H1 (cell line): ENCODE measurements at regions not wholly inside any gene's neighbourhood (a gene's known extent, or its start where the extent isn't known, plus 50 kb on each side); places are given as distances from the start of the nearest gene placed in this dataset.

ENCODE experiments used
- CTCF ChIA-PET: fragments of 300-600 bp; sonication (Branson Sonifier 250); formaldehyde crosslinking; loops from one replicate; lab custom pipeline; 2021; ENCODE audit not compliant: partially characterized antibody; lab: Charles Lee
- POLR2A ChIA-PET: fragments of 300-600 bp; sonication (Branson Sonifier 250); formaldehyde crosslinking; loops from one replicate; lab custom pipeline; 2021; ENCODE audit warnings: inconsistent platforms; ENCODE audit not compliant: partially characterized antibody; lab: Charles Lee
- DNase-seq, 2 experiments: peaks; one replicate each; pipeline versions ENCODE4 v3.0.0 to v3.0.0-alpha.2; 2010 to 2022; ENCODE audit warnings: low spot score in 2 of 2, low read depth in 1 of 2, mixed read lengths in 1 of 2
- FAIRE-seq: peaks from 2 replicates; lab custom pipeline; 2011; peaks lifted over from hg19 to GRCh38; lab: Jason Lieb, UNC
- H2AFZ ChIP-seq: 2 replicates; pipeline ENCODE4 v1.8.1; 2012; ENCODE audit warnings: low read length, inconsistent platforms
- H2AK5ac ChIP-seq: 2 replicates; pipeline ENCODE4 v1.6.1; 2013; ENCODE audit warnings: low read depth, low read length
- H2BK120ac ChIP-seq: replicated peaks from 2 replicates; pipeline ENCODE3; 2013; ENCODE audit warnings: low read depth, low read length, inconsistent platforms
- H2BK12ac ChIP-seq: 2 replicates; pipeline ENCODE4 v1.6.1; 2013; ENCODE audit warnings: low read depth, low read length
- H2BK15ac ChIP-seq: 2 replicates; pipeline ENCODE4 v1.6.1; 2013; ENCODE audit warnings: low read length
- H2BK20ac ChIP-seq: 2 replicates; pipeline ENCODE4 v1.6.1; 2013; ENCODE audit warnings: low read length
- H2BK5ac ChIP-seq: 2 replicates; pipeline ENCODE4 v1.6.1; 2013; ENCODE audit warnings: low read depth, low read length
- H3K14ac ChIP-seq: 2 replicates; pipeline ENCODE4 v1.6.1; 2013; ENCODE audit warnings: inconsistent platforms; ENCODE audit not compliant: insufficient read length
- H3K18ac ChIP-seq: 2 replicates; pipeline ENCODE4 v1.6.1; 2013; ENCODE audit warnings: low read length; ENCODE audit errors: extremely low read depth
- H3K23ac ChIP-seq: 2 replicates; pipeline ENCODE4 v1.6.1; 2013; ENCODE audit warnings: inconsistent platforms; ENCODE audit not compliant: insufficient read length
- H3K23me2 ChIP-seq: 2 replicates; pipeline ENCODE4 v1.6.1; 2013; ENCODE audit warnings: low read depth, low read length
- H3K27ac ChIP-seq: 2 replicates; pipeline ENCODE4 v1.6.1; 2011; ENCODE audit warnings: low read depth, low read length, inconsistent platforms
- H3K27me3 ChIP-seq, 4 experiments: replicated peaks in 1 of 4; 1 replicate in 1 of 4; 2 replicates in 3 of 4; pipeline versions ENCODE4 v1.6.1 to v1.8.1; 2011 to 2013; ENCODE audit warnings: low read length in 3 of 4, mild to moderate bottlenecking in 3 of 4, inconsistent platforms in 2 of 4, mixed read lengths in 2 of 4, moderate library complexity in 1 of 4; ENCODE audit not compliant: control insufficient read depth in 3 of 4, insufficient read depth in 3 of 4; ENCODE audit errors: extremely low read depth in 1 of 4
- H3K36me3 ChIP-seq, 4 experiments: 2 replicates each; pipeline versions ENCODE4 v1.6.1 to v1.8.1; 2011 to 2013; ENCODE audit warnings: mild to moderate bottlenecking in 4 of 4, low read length in 3 of 4, moderate library complexity in 2 of 4, control low read depth in 1 of 4, inconsistent platforms in 1 of 4; ENCODE audit not compliant: insufficient read depth in 4 of 4, control insufficient read depth in 2 of 4
- H3K4ac ChIP-seq: replicated peaks from 2 replicates; pipeline ENCODE3; 2013; ENCODE audit warnings: low read length, low read depth, mixed read lengths, inconsistent platforms; ENCODE audit not compliant: insufficient read length
- H3K4me1 ChIP-seq, 4 experiments: replicated peaks in 1 of 4; 1 replicate in 1 of 4; 2 replicates in 3 of 4; pipeline versions ENCODE4 v1.6.1 to v1.8.1; 2011 to 2013; ENCODE audit warnings: low read length in 3 of 4, inconsistent platforms in 2 of 4, mixed read lengths in 1 of 4; ENCODE audit not compliant: insufficient read depth in 4 of 4, control insufficient read depth in 3 of 4
- H3K4me2 ChIP-seq, 2 experiments: 2 replicates each; pipeline versions ENCODE4 v1.6.1 to v1.8.1; 2011 to 2013; ENCODE audit warnings: low read depth in 2 of 2, low read length in 2 of 2, control low read depth in 1 of 2, inconsistent platforms in 1 of 2, mild to moderate bottlenecking in 1 of 2; ENCODE audit not compliant: insufficient read depth in 1 of 2
- H3K4me3 ChIP-seq, 4 experiments: fragments of 200-600, 300-600 bp in 1 of 4; sonication (generic), shearing (Covaris generic), sonication (Bioruptor Twin) in 1 of 4; 2 replicates each; pipeline versions ENCODE4 v1.5.1 to v1.8.1; 2011 to 2016; ENCODE audit warnings: low read length in 4 of 4, low read depth in 3 of 4, control low read depth in 2 of 4, inconsistent platforms in 2 of 4, mild to moderate bottlenecking in 2 of 4, mixed read lengths in 1 of 4, moderate library complexity in 1 of 4; ENCODE audit not compliant: insufficient read depth in 2 of 4; ENCODE audit errors: extremely low read depth in 1 of 4
- H3K56ac ChIP-seq: replicated peaks from 2 replicates; pipeline ENCODE3; 2013; ENCODE audit warnings: low read depth, mild to moderate bottlenecking, mixed read lengths, low read length, inconsistent platforms; ENCODE audit not compliant: insufficient read length
- H3K79me1 ChIP-seq: 2 replicates; pipeline ENCODE4 v1.6.1; 2013; ENCODE audit warnings: low read depth, low read length, control low read depth
- H3K79me2 ChIP-seq, 2 experiments: 2 replicates each; pipeline versions ENCODE4 v1.6.1 to v1.8.1; 2012 to 2013; ENCODE audit warnings: low read length in 2 of 2, mild to moderate bottlenecking in 2 of 2, inconsistent platforms in 1 of 2; ENCODE audit not compliant: insufficient read depth in 2 of 2, control insufficient read depth in 1 of 2
- H3K9ac ChIP-seq, 4 experiments: replicated peaks in 1 of 4; 1 replicate in 1 of 4; 2 replicates in 3 of 4; pipeline versions ENCODE4 v1.6.1 to v1.8.1; 2011 to 2013; ENCODE audit warnings: low read depth in 3 of 4, low read length in 3 of 4, control low read depth in 2 of 4, mild to moderate bottlenecking in 2 of 4, moderate library complexity in 2 of 4, inconsistent platforms in 1 of 4; ENCODE audit errors: extremely low read depth in 1 of 4
- H3K9me3 ChIP-seq, 2 experiments: 2 replicates each; pipeline versions ENCODE4 v1.6.1 to v1.8.1; 2012 to 2013; ENCODE audit warnings: mild to moderate bottlenecking in 2 of 2, moderate library complexity in 2 of 2, control low read depth in 1 of 2, inconsistent platforms in 1 of 2, low read depth in 1 of 2, low read length in 1 of 2, mixed read lengths in 1 of 2; ENCODE audit not compliant: insufficient read depth in 2 of 2
- H4K20me1 ChIP-seq, 2 experiments: replicated peaks in 1 of 2; 2 replicates each; pipeline versions ENCODE3 to v1.8.1; 2011 to 2013; ENCODE audit warnings: inconsistent platforms in 2 of 2, low read length in 2 of 2, mild to moderate bottlenecking in 1 of 2; ENCODE audit not compliant: insufficient read depth in 2 of 2, control insufficient read depth in 1 of 2
- H4K5ac ChIP-seq: 2 replicates; pipeline ENCODE4 v1.6.1; 2013; ENCODE audit warnings: low read length, low read depth, mixed read lengths, inconsistent platforms; ENCODE audit not compliant: insufficient read length
- H4K8ac ChIP-seq: 2 replicates; pipeline ENCODE4 v1.8.0; 2013; ENCODE audit warnings: mild to moderate bottlenecking, moderate library complexity, low read length, inconsistent platforms; ENCODE audit not compliant: insufficient read depth; ENCODE audit errors: extremely low read depth
- H4K91ac ChIP-seq: replicated peaks from 2 replicates; pipeline ENCODE3; 2013; ENCODE audit warnings: low read length, mixed read lengths, inconsistent platforms; ENCODE audit not compliant: insufficient read length
- ASH2L ChIP-seq: fragments of 200-600, 300-600 bp; sonication (generic); IDR thresholded peaks from one replicate; pipeline ENCODE4 v1.7.1; 2017; ENCODE audit warnings: low read length
- CTBP2 ChIP-seq: IDR thresholded peaks from 2 replicates; pipeline ENCODE4 v1.7.0; 2011; ENCODE audit warnings: borderline replicate concordance, mild to moderate bottlenecking, moderate library complexity, mixed read lengths, low read length; ENCODE audit not compliant: insufficient read depth, insufficient read length
- GABPA ChIP-seq: IDR thresholded peaks from 2 replicates; pipeline ENCODE4 v1.6.1; 2011; ENCODE audit warnings: mild to moderate bottlenecking, low read length, moderate library complexity, borderline replicate concordance; ENCODE audit not compliant: insufficient read depth
- KDM4A ChIP-seq: IDR thresholded peaks from one replicate; pipeline ENCODE4 v1.7.1; 2012; ENCODE audit warnings: low read depth, mild to moderate bottlenecking, moderate library complexity, low read length, inconsistent platforms; ENCODE audit not compliant: severe bottlenecking
- KDM5A ChIP-seq: fragments of 200-600 bp; IDR thresholded peaks from 2 replicates; pipeline ENCODE4 v1.7.1; 2012; ENCODE audit warnings: mild to moderate bottlenecking, low read length, inconsistent platforms, mixed read lengths
- MAX ChIP-seq: IDR thresholded peaks from 2 replicates; pipeline ENCODE4 v1.6.1; 2012; ENCODE audit warnings: inconsistent platforms
- POLR2AphosphoS5 ChIP-seq: IDR thresholded peaks from 2 replicates; pipeline ENCODE4 v1.6.1; 2011; ENCODE audit warnings: low read depth, low read length
- POU5F1 ChIP-seq: IDR thresholded peaks from 2 replicates; pipeline ENCODE4 v1.6.1; 2011; ENCODE audit warnings: low read depth, mild to moderate bottlenecking, low read length, moderate library complexity
- RAD21 ChIP-seq, 2 experiments: IDR thresholded peaks in 1 of 2; conservative IDR thresholded peaks in 1 of 2; 2 replicates each; pipeline ENCODE4 v1.6.1; 2011; ENCODE audit warnings: low read depth in 2 of 2, low read length in 2 of 2, improper control_type of control experiment in 1 of 2, inconsistent platforms in 1 of 2, mild to moderate bottlenecking in 1 of 2, moderate library complexity in 1 of 2
- SIRT6 ChIP-seq: IDR thresholded peaks from one replicate; pipeline ENCODE4 v1.7.1; 2012; ENCODE audit warnings: low read length, inconsistent platforms
- TAF7 ChIP-seq: optimal IDR thresholded peaks from 2 replicates; pipeline ENCODE3; 2011; ENCODE audit warnings: low read depth, mild to moderate bottlenecking, inconsistent platforms, low read length, moderate library complexity, borderline replicate concordance
- USF2 ChIP-seq: IDR thresholded peaks from 2 replicates; pipeline ENCODE4 v1.6.1; 2011; ENCODE audit warnings: low read length, improper control_type of control experiment
- WGBS, 2 experiments: shearing (Covaris generic) in 1 of 2; methylation state at CpG; one replicate each; pipeline versions ENCODE4 v1.1.6 to v1.1.7; 2013 to 2015; ENCODE audit warnings: low lambda C conversion rate in 2 of 2, mixed read lengths in 2 of 2, inconsistent platforms in 1 of 2, low coverage in 1 of 2, missing lambda C conversion rate in 1 of 2; ENCODE audit not compliant: insufficient replicate concordance in 2 of 2, insufficient coverage in 1 of 2, insufficient read length in 1 of 2; ENCODE audit errors: extremely low coverage in 1 of 2, missing lambda C conversion rate in 1 of 2; 5-methylcytosine and 5-hydroxymethylcytosine counted together

GRCh38 chr1:193486671-193487229 lies 300.3 kb upstream of the B3GALT2 start:
- POLR2A ChIA-PET: no interaction called here
- WGBS, 2 experiments: 68% methylated on average over 1 of the region's 1 CpG; no CpG with 5 or more reads in 1 of the 2 experiments
- Histone ChIP-seq H3K4me1 (no peaks in the 10 kb centered on the region), H3K79me1 (no peaks in the 10 kb centered on the region), H3K23ac (no peak overlapping the region), H3K9me3 (no peaks in the 10 kb centered on the region), H3K79me2 (no peaks in the 10 kb centered on the region), H2BK120ac (no peak overlapping the region), H2BK12ac (no peak overlapping the region), H2BK15ac (no peak overlapping the region), H4K20me1 (no peaks in the 10 kb centered on the region), H2BK20ac (no peak overlapping the region), H4K5ac (no peak overlapping the region), H3K4ac (no peak overlapping the region), H4K8ac (no peak overlapping the region), H3K9ac (no peak overlapping the region), H3K27me3 (no peaks in the 10 kb centered on the region), H4K91ac (no peak overlapping the region), H2BK5ac (no peak overlapping the region), H3K56ac (no peak overlapping the region), H3K18ac (no peak overlapping the region), H2AFZ (peak overlapping the region; percentile 57; the same call in 1 of the 2 replicates), H2AK5ac (no peak overlapping the region), H3K4me2 (no peak overlapping the region), H3K27ac (no peak overlapping the region), H3K14ac (no peak overlapping the region), H3K36me3 (no peaks in the 10 kb centered on the region), H3K23me2 (no peaks in the 10 kb centered on the region), H3K4me3 (no peak overlapping the region)
- CTCF ChIA-PET: interaction anchor here (0.7 kb wide), 1 partner anchor 476 kb away, joined by 3 read pairs; no protein-coding TSS in a partner anchor
- no peak for FAIRE-seq
- no peak for DNase-seq
- TF ChIP-seq ASH2L (no peak), CTBP2 (no peak), POLR2AphosphoS5 (no peak), POU5F1 (no peak), RAD21 (IDR thresholded peaks at IDR 0.05 in 1 of 2, conservative IDR thresholded peaks at IDR 0.05 in 1 of 2; ENCODE audit: low read depth in 2 of 2, low read length in 2 of 2) (no peak), TAF7 (no peak), USF2 (no peak), KDM5A (no peak), SIRT6 (no peak), GABPA (no peak), MAX (no peak), KDM4A (no peak)
